ENCODE measurements at regions not wholly inside any gene's neighbourhood (a gene's known extent, or its start where the extent isn't known, plus 50 kb on each side); places are given as distances from the start of the nearest gene placed in this dataset.

DNA sequence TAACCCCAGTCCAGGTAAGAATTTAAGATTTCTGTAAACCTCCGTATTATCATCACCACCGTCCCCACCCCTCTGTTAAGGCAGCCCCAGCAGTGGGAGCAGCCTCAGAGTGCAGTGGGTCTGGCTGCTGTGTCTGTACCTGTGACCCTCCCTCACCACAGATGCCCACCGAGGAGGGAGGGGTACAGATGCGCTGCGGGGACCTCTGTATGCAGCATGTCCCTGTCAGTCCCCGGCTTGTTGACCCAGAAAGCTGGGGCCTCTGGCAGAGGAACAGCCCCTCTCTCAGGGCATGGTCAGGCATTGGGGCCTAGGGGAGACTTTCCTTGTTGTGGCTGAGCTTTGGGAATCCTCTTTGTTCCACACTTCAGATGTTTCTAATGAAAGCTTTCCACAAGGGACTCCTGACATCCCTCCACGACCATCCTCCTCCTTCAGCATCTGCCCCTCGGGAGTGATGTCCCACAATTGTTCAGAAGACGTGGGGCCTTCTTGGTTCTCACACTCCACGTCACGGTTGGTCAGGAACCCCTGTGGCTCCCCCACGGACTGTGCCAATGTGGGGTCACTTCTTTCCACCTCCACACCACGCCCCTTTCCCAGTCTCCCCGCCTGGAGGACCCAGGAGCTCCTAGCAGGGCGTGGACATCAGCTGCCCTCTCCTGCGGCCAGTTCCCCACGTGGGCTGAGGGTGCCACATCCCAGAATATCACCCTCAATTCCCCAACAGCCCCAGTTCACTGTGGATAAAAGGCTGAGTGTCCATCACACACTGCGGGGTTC is 384.2 kb upstream of the MYT1L start:
- in situ Hi-C loops (cut with HindIII; ENCODE audit: low sequenced_read_pairs) = no loop called here

DNA sequence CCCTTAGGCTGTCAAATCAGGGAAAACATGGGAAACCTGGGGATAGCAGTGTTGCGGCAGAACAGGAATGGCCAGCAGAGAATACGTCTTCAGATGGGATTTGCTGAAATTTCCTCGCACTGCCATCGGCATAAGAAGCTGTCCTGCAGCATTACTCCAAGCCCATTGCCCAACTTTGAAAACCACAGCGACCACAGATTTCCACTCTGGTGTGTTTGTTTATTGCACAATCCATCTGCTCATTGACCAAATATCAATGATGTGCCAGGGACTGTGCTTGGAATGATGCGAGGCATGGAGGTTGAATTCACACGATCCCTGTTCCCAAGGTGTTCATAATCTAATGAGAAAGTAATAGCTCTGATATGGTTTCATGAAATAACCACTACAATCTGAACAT is 383.3 kb upstream of the MYT1L start:
- in situ Hi-C loops (cut with HindIII; ENCODE audit: low sequenced_read_pairs) = no loop called here

DNA sequence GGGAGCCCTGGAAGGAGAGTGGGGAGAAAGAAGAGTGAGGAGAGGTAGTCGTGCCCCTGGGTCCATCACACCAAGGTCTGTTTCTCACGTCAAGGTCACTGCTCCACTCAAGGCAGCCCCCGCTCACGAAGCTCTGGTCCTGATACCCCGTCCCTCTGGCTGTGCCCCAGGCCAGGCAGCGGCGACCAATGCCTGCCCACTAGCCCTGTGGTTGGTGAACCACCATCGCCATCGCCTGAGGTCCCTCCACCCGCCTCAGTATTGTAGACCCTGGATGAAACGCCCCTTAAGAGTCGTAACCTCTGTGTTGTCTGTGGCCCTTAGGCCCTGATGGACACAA is 378.3 kb upstream of the MYT1L start:
- in situ Hi-C loops (cut with HindIII; ENCODE audit: low sequenced_read_pairs) = loop anchor here (10.0 kb wide), 1 partner anchor 65 kb away; no protein-coding TSS in a partner anchor

DNA sequence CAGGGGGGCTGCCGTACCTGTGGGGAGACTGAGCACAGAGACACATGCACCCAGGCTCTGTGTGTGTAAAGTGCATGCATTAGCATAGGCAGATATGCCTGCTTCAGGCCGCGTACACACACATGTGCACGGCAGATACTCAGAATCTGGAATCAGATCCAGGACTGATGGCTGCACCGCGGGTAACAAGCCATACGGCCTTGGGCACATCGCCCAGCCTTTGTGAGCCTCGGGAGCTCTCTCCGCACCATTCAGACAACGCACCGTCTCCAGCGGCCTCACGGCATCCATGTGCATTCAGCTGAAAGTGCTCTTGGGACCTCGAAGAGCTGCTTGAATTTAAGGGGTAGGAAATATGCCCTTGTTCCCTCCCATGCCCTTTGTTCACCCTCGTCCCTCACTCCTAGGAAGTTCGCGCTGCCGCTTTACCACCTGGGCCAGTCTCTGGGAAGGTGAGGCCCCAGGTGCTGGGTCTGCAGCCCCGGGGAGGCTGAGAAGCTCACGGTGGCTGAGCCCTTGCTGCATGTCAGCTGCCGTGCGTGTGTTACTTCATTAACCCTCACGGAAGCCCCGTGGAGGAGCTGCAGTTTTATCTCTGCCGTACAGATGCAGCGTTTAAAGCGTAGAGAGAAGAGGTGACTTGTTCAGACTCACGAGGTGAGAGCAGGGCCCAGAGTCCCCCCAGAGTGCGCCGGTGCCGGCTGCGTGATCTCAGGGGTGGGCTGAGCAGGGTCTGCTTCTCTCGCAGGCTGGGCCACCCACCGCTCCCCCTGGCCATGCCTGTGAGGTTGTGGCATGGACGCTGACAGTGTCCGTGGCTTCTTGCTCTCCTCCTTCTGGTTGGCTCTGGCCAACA is 377.7 kb upstream of the MYT1L start:
- in situ Hi-C loops (cut with HindIII; ENCODE audit: low sequenced_read_pairs) = loop anchor here (10.0 kb wide), 1 partner anchor 66 kb away; no protein-coding TSS in a partner anchor

DNA sequence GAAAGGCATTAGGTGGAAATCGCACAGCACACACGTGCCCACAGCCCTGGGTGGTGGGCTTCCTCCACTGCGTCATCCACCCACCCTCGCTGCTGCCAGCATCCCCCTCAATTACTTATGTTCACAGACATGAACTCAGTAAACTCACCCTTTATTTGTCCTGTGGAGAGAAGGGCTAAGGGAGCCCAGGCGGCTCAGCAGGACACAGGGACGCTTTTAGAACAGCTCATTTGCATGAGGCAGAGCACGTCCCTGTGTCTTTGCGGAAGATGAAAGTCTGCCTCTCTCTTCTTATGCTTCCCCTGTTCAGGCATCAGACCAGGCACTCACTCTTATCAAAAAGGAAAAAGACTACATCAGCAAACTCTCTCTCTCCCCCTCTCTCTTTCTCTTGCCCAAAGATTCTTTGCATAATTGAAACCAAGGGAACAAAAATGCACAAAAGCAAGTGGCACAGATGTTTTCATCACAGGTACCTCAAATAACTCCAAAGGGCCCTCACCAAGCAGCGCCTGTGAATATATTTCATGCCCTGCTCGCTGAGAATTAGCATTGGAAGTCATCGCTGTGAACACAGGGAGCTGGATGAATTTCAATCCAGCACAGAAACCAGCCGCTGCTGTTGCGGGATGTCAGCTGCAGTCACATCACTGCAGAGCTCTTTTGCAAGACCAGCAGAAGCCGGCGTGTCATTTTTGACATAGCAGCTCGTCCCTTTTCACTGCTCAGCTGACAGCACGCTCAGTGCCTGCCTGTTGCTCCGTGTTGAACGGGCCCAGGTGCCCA is 376.3 kb upstream of the MYT1L start:
- in situ Hi-C loops (cut with HindIII; ENCODE audit: low sequenced_read_pairs) = loop anchor here (10.0 kb wide), 1 partner anchor 67 kb away; no protein-coding TSS in a partner anchor

DNA sequence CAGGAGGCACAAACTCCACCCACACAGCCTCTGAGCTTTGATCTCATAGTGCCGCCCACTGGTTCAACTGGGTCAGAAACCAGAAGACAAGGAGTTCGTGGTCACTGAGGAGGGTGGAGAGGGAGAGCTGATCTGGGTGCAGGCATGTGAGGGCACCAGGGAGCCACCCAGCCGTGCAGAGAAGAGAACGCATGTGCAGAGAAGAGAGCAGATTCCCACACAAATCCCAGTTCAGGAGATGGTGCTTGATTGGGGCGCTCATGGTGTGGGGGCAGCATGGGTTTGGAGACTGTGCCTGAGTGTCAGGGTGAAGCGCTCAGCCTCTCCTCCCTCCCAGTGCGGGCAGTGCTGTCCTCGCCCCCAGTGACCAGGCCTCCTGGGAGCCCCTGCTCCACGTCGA is 375.2 kb upstream of the MYT1L start:
- in situ Hi-C loops (cut with HindIII; ENCODE audit: low sequenced_read_pairs) = loop anchor here (10.0 kb wide), 1 partner anchor 68 kb away; no protein-coding TSS in a partner anchor

DNA sequence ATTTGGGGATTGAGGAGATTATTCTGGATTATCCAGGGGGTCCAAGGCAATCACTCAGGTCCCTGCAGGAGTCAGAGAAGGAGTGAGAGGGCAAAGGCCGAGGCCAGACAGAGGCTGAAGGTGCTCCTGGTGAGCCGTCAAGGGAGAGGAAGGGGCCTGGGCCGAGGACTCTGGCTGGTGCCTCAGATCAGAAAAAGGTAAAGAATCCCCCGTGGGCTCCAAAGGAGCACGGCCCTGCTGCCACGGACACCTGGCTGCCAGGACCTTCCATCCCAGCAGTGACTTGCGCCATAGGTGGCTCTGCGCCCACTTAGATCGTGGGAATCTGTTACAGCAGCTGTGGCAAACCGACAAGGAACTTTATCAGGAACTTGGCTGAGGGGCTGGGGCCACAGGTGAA is 374.8 kb upstream of the MYT1L start:
- in situ Hi-C loops (cut with HindIII; ENCODE audit: low sequenced_read_pairs) = loop anchor here (10.0 kb wide), 1 partner anchor 69 kb away; no protein-coding TSS in a partner anchor

DNA sequence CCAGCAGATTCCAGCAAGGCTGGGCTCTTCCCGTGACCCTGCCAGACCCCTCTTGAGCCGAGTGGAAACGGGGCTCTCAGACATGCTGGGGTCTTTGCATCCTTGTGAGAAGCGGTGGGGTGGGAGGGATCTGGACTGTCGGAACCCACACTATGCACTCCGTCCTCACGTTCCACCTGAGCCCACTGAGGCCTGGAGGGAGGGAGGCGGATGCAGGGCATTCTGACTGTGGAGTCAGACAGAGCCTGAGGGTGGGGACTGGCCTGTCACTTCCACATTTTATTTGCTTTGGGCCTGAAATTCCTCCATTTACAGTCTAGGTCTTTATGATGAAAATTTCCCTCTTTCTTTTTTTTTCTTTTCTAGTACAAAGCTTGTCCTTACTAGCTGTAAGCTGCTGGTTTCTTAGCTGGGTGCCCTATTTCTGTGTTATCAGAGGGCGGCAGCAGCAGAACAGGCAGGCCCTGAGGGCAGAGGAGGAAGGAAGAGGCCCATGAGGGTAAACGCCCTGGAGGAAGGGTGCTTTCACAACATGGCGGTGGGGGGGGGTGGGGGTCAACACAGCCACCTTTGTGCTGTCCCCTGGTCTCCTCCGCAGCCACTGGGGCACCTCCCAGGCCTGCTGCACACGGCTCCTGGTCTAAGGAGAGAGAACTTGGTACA is 373.5 kb upstream of the MYT1L start:
- in situ Hi-C loops (cut with HindIII; ENCODE audit: low sequenced_read_pairs) = loop anchor here (10.0 kb wide), 1 partner anchor 70 kb away; no protein-coding TSS in a partner anchor

DNA sequence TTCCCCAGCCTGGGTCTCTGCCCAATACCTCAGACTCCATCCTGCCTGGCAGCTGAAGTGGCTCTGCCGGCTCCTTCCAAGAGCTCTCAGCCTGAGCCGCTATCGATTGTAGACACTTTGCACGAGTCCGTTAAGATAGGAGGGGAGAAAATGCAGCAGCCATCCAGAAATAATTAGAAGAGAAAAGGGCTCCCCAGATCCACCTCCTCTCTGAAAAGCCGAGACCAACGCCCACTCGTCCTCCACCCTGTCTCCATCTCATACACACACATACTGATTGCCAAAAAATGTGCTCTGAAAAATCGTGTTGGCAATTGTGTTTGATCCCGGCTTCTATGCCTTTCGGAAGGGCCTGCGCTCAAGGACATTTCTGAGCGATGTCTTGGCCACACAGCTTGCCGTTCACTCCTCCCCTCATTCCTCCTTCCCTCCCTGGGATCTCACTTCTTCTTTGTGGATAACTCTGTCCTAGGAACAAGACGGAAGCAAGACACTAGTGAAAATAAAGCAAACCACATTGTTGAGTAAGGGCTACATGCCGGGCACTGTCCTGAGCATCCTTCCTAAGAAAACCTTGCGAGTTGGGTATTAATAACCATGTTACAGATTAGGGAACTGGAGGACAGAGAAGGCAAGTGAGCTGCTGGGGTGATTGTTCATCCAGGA is 372.8 kb upstream of the MYT1L start:
- in situ Hi-C loops (cut with HindIII; ENCODE audit: low sequenced_read_pairs) = loop anchor here (10.0 kb wide), 1 partner anchor 71 kb away; no protein-coding TSS in a partner anchor

DNA sequence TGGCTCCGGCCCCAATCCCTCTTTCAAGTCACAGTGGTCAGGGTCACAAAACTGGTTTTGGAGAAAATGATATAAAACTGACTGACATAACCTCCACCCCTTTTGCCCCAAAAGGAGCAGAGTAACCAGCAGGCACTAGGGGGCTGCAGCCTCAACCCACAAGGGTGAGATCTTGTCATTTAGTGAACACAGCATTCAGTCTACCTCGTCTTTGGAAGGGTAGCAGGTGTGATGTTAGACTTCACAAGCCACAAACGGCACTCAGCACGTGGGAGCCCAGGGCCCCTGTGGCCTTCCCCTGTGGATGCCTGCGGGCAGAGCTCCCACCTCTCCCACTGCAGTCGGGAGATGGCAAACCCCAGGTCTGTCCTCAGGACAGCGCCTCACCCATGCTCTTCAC is 372.1 kb upstream of the MYT1L start:
- in situ Hi-C loops (cut with HindIII; ENCODE audit: low sequenced_read_pairs) = loop anchor here (10.0 kb wide), 1 partner anchor 72 kb away; no protein-coding TSS in a partner anchor

DNA sequence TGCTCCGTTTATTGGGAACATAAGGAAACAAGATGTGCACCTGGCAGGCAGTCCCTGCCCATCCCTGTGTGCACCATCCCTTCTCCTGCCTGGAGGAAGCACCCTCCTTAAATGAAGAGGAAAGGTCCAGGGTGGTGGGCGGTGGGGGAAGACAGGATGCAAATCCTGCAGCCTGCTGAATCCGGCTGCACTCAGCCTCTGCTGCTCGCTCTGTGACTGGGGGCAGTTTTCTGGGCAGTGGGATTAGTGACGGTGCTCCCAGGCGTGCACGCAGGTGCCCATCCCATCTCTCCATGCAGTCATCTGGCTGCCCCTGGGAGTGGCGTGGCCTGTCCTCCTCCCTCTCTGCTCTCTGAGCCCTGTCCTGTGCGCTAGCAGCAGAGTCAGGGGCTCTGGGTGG is 371.3 kb upstream of the MYT1L start:
- in situ Hi-C loops (cut with HindIII; ENCODE audit: low sequenced_read_pairs) = loop anchor here (10.0 kb wide), 1 partner anchor 72 kb away; no protein-coding TSS in a partner anchor

DNA sequence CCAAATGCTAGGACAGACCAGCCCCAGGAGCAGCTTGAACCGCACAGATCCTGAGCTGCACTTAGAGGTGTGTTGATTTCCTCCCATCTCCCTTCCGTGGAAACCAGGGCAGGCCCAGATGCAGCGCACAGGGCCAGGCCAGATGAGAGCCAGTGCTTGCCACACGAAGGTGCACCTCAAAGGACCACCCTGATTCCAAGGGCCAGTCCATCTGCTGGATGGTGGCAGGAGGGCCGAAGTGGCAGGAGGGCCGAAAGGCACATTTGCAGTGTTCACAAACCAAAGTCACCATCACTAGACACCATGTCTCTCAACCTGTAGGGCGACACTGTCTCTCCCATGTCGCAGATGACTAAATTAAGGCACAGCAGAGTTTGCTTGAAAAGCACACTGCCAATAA is 370.7 kb upstream of the MYT1L start:
- in situ Hi-C loops (cut with HindIII; ENCODE audit: low sequenced_read_pairs) = loop anchor here (10.0 kb wide), 1 partner anchor 73 kb away; no protein-coding TSS in a partner anchor

DNA sequence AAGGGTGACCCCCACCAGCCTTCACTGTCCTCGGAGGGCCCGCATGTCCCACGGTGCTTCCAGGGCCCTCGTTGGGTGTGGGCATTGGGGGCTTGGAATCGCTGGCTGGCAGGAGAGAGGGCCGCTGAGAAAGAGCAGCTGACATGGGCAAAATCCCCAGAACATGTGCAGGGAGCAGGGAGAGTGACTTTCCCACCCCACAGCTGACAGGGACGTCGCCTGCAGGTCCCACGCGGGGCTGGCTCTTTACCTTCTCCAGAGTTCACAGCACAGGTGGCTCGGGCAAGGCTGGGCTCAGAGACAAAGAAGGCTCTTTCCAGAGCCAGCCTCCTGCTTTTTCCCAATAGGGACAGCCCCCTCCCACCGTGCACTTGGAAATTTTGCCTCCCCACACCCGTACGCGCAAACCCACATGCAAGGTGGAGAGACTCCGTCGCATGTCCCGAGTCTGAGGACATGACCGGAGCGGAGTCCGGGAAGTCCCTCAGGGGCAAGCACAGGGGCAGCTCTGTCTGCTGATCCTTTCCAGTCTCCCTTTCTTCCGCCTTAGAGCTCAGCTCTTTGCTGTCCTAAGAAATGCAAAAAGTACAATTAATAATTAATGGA is 370.2 kb upstream of the MYT1L start:
- in situ Hi-C loops (cut with HindIII; ENCODE audit: low sequenced_read_pairs) = loop anchor here (10.0 kb wide), 1 partner anchor 74 kb away; no protein-coding TSS in a partner anchor

DNA sequence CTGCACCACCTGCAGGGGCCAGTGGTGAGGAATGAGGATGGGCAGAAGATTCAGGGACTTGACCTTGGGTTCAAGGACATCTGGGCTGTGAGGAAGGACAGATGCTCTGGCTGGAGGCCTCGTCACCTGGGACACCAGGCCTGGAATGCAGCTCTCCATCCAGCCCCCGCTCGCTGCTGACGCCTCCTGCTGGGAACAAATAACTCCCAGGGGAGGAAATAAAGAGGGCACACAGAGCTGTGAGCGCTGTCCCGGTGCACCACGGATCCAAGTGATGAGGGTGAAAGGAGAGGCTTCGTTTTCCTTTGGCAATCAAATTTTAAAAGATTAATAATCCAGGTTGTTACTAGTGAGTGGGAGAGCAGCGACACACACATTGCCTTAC is 368.0 kb upstream of the MYT1L start:
- in situ Hi-C loops (cut with HindIII; ENCODE audit: low sequenced_read_pairs) = no loop called here

DNA sequence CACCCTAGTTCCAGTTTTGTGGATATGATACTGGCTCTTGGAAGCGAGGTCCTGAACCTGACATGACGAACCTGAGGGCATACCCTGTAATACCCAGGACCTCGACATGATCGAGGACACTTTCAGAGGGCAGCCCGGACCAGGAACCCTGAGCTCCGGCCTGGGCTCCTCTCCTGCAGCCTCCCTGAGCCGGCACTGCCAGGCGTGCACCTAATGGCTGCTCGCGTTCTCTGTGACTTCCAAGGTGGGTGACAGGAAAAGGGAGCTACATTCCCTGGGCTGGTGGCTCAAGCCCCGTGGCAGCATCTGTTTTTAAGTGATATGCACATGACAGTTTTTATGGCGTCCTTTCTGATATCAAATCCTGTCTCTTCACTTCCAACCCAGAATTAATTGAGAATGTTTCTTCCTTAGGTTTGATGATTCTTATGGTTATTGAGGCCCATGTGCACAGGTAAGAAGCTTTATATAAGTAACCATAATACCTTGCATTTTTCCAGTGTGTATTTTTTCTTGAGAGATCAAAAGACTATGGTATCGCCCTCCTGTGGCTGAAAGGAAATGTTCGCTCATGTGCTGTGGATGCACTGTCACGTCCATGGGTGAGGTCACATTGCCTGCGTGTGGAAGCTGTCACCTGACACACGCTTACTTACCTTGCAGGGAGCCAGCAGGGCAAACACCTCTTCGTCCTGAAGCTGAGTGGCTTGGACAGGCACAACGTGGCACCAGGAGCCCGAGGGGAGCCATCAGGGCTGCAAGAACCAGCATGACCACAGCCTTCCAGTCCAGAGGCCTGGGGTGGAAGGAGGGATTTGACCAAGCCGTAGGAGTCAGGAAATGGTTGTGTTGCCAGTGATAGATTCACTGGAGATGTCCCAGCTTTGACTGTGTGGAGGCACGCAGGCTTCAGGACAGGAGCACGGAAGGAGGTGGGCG is 367.4 kb upstream of the MYT1L start:
- in situ Hi-C loops (cut with HindIII; ENCODE audit: low sequenced_read_pairs) = no loop called here

DNA sequence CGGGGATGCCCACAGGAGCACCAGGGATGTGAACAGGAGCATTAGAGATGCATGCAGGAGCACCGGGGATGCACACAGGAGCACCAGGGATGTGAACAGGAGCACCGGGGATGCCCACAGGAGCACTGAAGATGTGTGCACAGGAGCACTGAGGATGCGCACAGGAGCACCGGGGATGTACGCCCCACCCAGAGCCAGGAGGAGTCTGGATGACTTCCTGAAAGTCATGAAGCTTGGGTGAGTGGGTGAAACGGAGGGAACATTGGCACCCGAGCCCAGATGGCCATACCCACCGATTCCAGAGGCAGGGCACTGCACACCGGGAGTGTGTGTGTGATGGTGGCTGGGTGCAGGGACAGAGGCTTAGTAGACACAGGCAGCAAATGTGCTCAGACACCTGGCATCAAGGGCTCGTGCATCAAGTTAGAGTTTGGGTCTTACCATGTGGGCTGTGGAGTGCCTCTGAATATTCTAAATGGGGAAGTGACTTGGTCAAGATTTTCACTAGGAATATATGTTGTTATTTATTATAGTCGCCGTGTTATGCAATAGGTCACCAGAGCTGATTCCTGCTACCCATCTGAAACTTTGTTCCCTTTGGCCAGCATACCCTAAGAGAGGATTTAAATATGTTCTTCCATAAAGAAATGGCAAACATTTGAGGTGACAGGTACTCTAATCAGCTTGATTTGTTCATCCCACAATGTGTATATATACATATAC is 365.8 kb upstream of the MYT1L start:
- in situ Hi-C loops (cut with HindIII; ENCODE audit: low sequenced_read_pairs) = no loop called here

DNA sequence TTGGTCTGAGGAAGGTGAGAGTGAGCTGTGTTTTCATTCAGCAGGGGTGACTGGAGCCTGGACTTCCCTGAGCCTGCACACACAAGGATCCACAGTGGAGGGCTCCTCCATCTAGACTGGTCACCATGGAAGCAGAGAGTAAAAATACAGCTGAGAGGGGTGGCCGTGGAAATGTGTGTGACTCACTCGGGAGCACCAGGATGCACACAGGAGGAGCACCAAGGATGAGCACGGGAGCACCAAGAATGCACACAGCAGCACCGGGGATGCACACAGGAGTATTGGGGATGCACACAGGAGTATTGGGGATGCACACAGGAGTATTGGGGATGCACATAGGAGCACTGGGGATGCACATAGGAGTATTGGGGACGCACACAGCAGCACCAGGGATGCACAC is 365.2 kb upstream of the MYT1L start:
- in situ Hi-C loops (cut with HindIII; ENCODE audit: low sequenced_read_pairs) = no loop called here

DNA sequence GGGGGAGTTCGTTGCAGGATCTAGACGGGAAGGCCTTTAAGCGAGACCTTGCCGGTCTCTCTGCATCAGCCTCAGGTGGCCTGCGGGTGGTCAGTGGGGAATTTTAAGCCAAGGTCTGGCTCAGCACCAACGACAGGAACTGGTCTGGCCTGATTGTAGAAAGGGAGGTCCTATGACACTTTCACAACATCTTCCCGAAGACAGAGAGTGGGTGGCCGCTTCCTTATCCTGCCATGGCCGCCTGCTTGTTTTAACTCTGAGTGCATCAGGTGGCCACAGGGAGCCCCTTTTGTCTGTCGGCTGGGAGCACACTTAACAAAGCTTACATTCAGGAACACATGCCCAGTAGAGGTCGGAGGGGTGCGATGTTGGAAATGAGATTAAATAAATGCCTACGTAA is 363.7 kb upstream of the MYT1L start:
- in situ Hi-C loops (cut with HindIII; ENCODE audit: low sequenced_read_pairs) = no loop called here

All from endothelial cell of hepatic sinusoid (primary cell).